Limb (tissue), 2 donors: ENCODE measurements at regions not wholly inside any gene's neighbourhood (a gene's known extent, or its start where the extent isn't known, plus 50 kb on each side); places are given as distances from the start of the nearest gene placed in this dataset.

Source experiments
- DNase-seq, 2 donors: peaks; one replicate each; pipeline ENCODE4 v3.0.0-alpha.2; 2016; ENCODE audit errors: extremely low spot score in 2 of 2

GRCh38 chr7:118079369-118079768 lies 104.6 kb upstream of the LSM8 start:
- no peak for DNase-seq

DNA sequence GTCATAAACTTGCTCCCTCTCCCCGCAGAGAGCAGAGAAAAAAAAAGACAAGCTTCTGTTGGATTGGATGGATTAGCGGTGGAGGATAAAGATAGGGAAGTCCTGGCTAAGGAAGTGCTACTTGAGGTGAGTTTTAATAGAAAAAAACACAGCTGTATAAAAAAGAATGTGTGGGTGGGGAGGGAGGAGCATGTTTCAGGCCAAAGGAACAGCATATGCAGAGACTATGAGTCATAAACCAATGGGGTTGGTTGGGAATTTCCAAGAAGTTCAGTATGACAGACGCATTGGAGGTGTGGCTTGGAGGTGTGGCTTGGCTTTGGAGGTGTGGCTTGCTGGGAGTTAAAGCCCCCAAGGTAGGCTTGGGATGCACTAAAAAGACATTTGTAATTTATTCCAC lies 103.0 kb upstream of the LSM8 start:
- DNase-seq: no peak

- DNase-seq: no peak
Observed at GRCh38 chr7:118082506-118082905, 101.5 kb upstream of the LSM8 start.

DNA sequence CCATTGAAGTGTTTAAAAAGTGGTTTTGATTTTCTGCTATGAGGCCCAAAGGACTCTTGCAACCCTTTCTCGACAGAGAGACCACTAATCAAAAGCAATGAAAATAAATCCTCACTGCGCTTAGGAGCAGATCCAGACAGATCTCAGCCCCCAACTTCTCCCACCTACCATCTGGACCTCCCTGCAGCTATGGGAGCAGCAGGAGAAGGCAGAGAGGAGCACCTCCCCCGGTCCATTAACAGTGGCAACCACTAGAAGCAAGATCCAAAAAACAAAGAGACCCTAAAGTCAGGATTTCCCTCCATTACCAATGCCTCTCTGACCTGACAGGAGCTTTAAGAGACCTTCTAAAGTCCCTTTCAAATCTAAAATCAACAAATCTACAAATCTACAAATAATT lies 99.0 kb upstream of the LSM8 start:
- DNase-seq: no peak

GRCh38 chr7:118087126-118087525 lies 96.8 kb upstream of the LSM8 start:
- no peak for DNase-seq

- no peak for DNase-seq
Observed at GRCh38 chr7:118094044-118094443, 89.9 kb upstream of the LSM8 start.

DNA sequence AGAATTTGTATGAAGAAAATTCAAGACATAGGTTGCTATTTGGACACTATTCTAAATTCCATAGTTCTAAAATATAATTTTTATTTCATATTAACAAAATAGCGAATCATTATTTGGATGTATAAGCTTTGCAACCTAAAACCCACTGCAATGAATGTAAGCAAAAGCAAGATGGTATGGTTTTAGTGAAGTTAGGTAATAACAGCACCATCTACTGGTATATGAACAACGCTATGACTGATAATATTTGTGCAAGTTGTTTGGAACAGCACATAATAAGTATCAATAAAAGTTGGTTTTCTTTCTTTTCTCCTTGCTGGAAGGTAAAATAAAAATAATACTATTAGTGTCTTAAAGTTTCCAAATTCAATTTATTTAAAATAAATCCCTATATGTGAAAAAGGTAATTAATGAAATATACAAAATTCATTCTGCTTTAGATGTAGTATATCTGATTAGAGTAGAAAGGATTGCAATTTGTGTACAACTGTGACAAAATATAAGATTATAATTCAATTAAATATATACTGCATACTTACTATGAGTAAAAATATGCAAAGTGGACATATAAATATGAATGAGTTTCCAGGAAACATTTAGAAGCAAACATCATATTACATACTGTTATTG lies 79.0 kb upstream of the LSM8 start:
- peak in 1 of 2 donors; percentile 57 for DNase-seq

DNA sequence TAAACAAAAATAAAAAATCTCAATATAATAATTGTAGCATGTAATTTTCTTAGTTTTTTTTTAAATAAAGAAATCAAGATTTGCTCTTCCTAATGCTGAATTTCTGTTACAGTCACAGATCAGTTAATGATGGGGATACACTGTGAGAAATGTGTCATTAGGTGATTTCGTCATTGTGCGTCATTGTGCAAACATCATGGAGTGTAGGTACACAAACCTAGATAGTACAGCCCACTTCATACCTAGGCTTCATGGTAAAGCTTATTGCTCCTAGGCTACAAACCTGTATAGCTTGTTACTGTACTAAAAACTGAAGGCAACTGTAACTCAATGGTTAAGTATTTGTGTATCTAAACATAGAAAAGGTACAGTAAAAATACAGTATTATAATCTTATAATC lies 74.4 kb upstream of the LSM8 start:
- DNase-seq: no peak

GRCh38 chr7:118110178-118110925 lies 73.6 kb upstream of the LSM8 start:
- no peak for DNase-seq

GRCh38 chr7:118111347-118111746 lies 72.6 kb upstream of the LSM8 start:
- DNase-seq: no peak

- no peak for DNase-seq
Observed at GRCh38 chr7:118114175-118114574, 69.8 kb upstream of the LSM8 start.

DNA sequence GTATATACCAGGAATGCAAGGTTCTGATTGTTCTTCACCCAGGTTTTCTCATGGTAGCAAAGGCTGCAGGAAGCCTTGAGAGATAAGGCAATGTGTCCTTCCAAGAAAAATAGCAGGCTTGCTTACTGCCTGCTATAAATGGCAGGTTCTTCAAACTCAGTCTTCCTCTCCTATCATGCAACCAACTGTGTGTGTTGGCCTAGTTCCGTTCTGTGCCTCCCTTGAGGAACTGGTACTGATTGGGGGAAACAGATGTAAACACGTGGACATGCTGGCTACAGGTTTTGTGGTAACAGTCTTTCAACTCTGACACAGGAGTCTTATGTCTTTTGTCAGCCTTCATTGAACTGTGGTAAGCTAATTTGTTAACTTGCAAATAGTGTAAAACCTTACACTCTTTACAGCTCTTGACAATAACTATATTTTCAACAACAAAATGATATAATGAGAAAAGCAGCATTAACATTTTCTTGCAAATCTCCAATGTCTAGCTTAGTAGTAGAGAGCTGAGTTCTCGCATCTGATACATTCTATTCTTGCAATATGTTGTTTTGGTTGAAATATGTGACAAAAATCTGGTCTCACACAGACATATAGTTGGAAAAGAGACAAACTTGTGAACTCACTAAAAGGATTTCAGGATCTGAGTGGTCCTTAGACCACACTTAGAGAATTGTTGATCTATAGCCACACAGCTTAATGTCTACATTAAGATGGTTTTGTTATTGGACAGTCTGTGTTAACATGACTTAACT lies 54.7 kb upstream of the LSM8 start:
- no peak for DNase-seq

DNA sequence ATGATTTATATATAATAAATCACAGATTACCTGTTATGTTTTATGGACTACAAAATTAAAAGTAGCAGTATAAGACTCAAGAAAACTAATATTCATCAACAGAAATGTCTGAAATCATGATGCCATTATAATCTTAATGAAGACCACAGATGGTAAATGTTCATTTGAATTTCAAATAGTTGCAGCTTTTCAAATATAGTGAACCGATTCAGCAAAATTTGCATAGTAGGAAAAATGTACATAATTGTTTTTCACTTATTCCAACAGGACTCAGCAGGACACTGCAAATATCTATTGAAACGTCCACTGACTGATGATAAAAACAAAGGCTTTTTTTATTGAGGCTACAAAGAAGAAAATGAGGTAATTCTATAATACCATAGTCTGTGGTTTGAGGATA lies 51.2 kb upstream of the LSM8 start:
- no peak for DNase-seq
